GM18502 (cell line): ENCODE measurements at regions not wholly inside any gene's neighbourhood (a gene's known extent, or its start where the extent isn't known, plus 50 kb on each side); places are given as distances from the start of the nearest gene placed in this dataset.

ENCODE experiments used
- ATAC-seq: cut with Tn5 transposase; IDR thresholded peaks from one replicate; pipeline ENCODE4 v1.9.1; 2021; ENCODE audit warnings: mild to moderate bottlenecking; ENCODE audit not compliant: unreplicated experiment, poor library complexity

- ATAC-seq = no peak
Measured at GRCh38 chr5:67338421-67338820, 141.8 kb upstream of the CD180 start.

- no peak for ATAC-seq
Measured at GRCh38 chr5:67337751-67338150, 141.2 kb upstream of the CD180 start.

GRCh38 chr5:67335426-67335825 is 138.8 kb upstream of the CD180 start:
- ATAC-seq = no peak

GRCh38 chr5:67334373-67334772 is 137.8 kb upstream of the CD180 start:
- ATAC-seq = no peak

GRCh38 chr5:67333171-67333570 is 136.6 kb upstream of the CD180 start:
- ATAC-seq = no peak

- no peak for ATAC-seq
Measured at GRCh38 chr5:67331296-67331925, 134.8 kb upstream of the CD180 start.

- ATAC-seq = no peak
Measured at GRCh38 chr5:67319935-67320725, 123.5 kb upstream of the CD180 start.

GRCh38 chr5:67318746-67319145 is 122.1 kb upstream of the CD180 start:
- ATAC-seq = no peak

- no peak for ATAC-seq
Measured at GRCh38 chr5:67317603-67318002, 121.0 kb upstream of the CD180 start.

GRCh38 chr5:67316695-67317094 is 120.1 kb upstream of the CD180 start:
- no peak for ATAC-seq

GRCh38 chr5:67315082-67315989 is 118.7 kb upstream of the CD180 start:
- ATAC-seq = no peak

GRCh38 chr5:67311701-67312100 is 115.1 kb upstream of the CD180 start:
- ATAC-seq = no peak

- no peak for ATAC-seq
Measured at GRCh38 chr5:67311208-67311607, 114.6 kb upstream of the CD180 start.

GRCh38 chr5:67310740-67311139 is 114.1 kb upstream of the CD180 start:
- ATAC-seq = no peak

GRCh38 chr5:67310169-67310568 is 113.6 kb upstream of the CD180 start:
- ATAC-seq = no peak

- no peak for ATAC-seq
Measured at GRCh38 chr5:67308988-67309688, 112.5 kb upstream of the CD180 start.

- ATAC-seq = no peak
Measured at GRCh38 chr5:67306965-67307607, 110.5 kb upstream of the CD180 start.

GRCh38 chr5:67305913-67306710 is 109.5 kb upstream of the CD180 start:
- ATAC-seq = no peak

GRCh38 chr5:67305401-67305800 is 108.8 kb upstream of the CD180 start:
- no peak for ATAC-seq
